Common myeloid progenitor, CD34-positive (primary cell): ENCODE measurements at regions not wholly inside any gene's neighbourhood (a gene's known extent, or its start where the extent isn't known, plus 50 kb on each side); places are given as distances from the start of the nearest gene placed in this dataset.

Experiments
- CTCF ChIA-PET: fragments of 350-600 bp; sonication (Branson Sonifier 250); formaldehyde crosslinking; loops from one replicate; lab custom pipeline; 2021; ENCODE audit warnings: antibody characterized with exemption; lab: Charles Lee
- POLR2A ChIA-PET: fragments of 350-600 bp; sonication (Branson Sonifier 250); formaldehyde crosslinking; loops from one replicate; lab custom pipeline; 2021; ENCODE audit warnings: antibody characterized with exemption; lab: Charles Lee
- DNase-seq, 3 donors: peaks; one replicate each; pipeline versions ENCODE4 v3.0.0 to v3.0.0-alpha.2; 2013
- H3K27ac ChIP-seq, 2 experiments: 1 replicate in 1 of 2; 2 replicates in 1 of 2; pipeline ENCODE4 v1.7.0; 2013; ENCODE audit warnings: inconsistent platforms in 2 of 2, low read length in 2 of 2, mild to moderate bottlenecking in 2 of 2, low read depth in 1 of 2, moderate library complexity in 1 of 2; ENCODE audit not compliant: severe bottlenecking in 2 of 2, insufficient read depth in 1 of 2, poor library complexity in 1 of 2
- H3K27me3 ChIP-seq, 5 experiments: replicated peaks in 2 of 5; 1 replicate in 3 of 5; 2 replicates in 2 of 5; pipeline versions ENCODE4 v1.6.1 to v1.7.0; 2013; ENCODE audit warnings: low read length in 4 of 5, mild to moderate bottlenecking in 2 of 5, moderate library complexity in 2 of 5, inconsistent platforms in 1 of 5; ENCODE audit not compliant: insufficient read depth in 5 of 5, control insufficient read depth in 4 of 5
- H3K36me3 ChIP-seq, 4 experiments: 1 replicate in 2 of 4; 2 replicates in 2 of 4; pipeline versions ENCODE4 v1.6.1 to v1.7.0; 2013; ENCODE audit warnings: low read length in 3 of 4, control low read depth in 1 of 4, mild to moderate bottlenecking in 1 of 4; ENCODE audit not compliant: control insufficient read depth in 4 of 4, insufficient read depth in 4 of 4
- H3K4me1 ChIP-seq, 4 experiments: 1 replicate in 3 of 4; 2 replicates in 1 of 4; pipeline versions ENCODE4 v1.6.1 to v1.7.1; 2013; ENCODE audit warnings: low read length in 3 of 4, mild to moderate bottlenecking in 3 of 4, control low read depth in 1 of 4, inconsistent platforms in 1 of 4, moderate library complexity in 1 of 4; ENCODE audit not compliant: control insufficient read depth in 4 of 4, insufficient read depth in 4 of 4; ENCODE audit errors: control extremely low read depth in 1 of 4
- H3K4me3 ChIP-seq, 7 experiments: 1 replicate in 4 of 7; 2 replicates in 3 of 7; pipeline versions ENCODE4 v1.5.1 to v1.7.0; 2013; ENCODE audit warnings: mild to moderate bottlenecking in 7 of 7, low read length in 6 of 7, moderate library complexity in 6 of 7, inconsistent platforms in 2 of 7, low read depth in 2 of 7, control low read depth in 1 of 7; ENCODE audit not compliant: insufficient read depth in 4 of 7, control insufficient read depth in 1 of 7; ENCODE audit errors: extremely low read depth in 1 of 7
- H3K9me3 ChIP-seq, 5 experiments: 1 replicate in 4 of 5; 2 replicates in 1 of 5; pipeline versions ENCODE4 v1.6.1 to v1.7.1; 2013; ENCODE audit warnings: low read length in 4 of 5, mild to moderate bottlenecking in 2 of 5, inconsistent platforms in 1 of 5, low read depth in 1 of 5, moderate library complexity in 1 of 5; ENCODE audit not compliant: control insufficient read depth in 4 of 5, insufficient read depth in 2 of 5; ENCODE audit errors: control extremely low read depth in 1 of 5
- WGBS: methylation state at CpG from one replicate; pipeline ENCODE4 v1.1.5; 2013; ENCODE audit not compliant: insufficient coverage; 5-methylcytosine and 5-hydroxymethylcytosine counted together

GRCh38 chr1:188382851-188383250 lies 1554.1 kb downstream of the PLA2G4A start:
- CTCF ChIA-PET: interaction anchor here (1.0 kb wide), 1 partner anchor 50 kb away, joined by 3 read pairs; no protein-coding TSS in a partner anchor
- POLR2A ChIA-PET: no interaction called here
- 100% methylated on average over 2 of the region's 2 CpGs for WGBS

DNA sequence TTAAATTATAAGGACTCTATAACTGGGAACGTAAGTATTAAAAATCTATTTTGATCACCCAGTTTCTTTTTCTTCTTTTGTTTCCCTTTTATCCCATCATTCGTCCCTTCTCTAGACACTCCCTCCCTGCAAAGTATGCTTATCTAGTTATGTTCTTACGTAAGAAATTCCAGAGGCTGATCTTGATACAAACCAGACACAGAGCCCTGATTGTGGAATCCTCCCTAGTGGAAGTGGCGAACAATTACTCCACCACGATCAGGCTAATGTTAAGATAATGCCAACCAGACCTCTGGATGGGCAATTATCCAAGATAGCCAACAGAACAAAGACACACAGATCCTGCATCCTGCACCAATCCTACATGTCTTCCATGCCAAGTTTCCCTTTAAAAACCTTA lies 1557.4 kb downstream of the PLA2G4A start:
- POLR2A ChIA-PET: no interaction called here
- Histone ChIP-seq H3K27me3 (no peaks in the 10 kb centered on the region), H3K27ac (no peak overlapping the region), H3K36me3 (no peaks in the 10 kb centered on the region), H3K4me3 (no peak overlapping the region), H3K4me1 (no peaks in the 10 kb centered on the region), H3K9me3 (no peaks in the 10 kb centered on the region)
- WGBS: 100% methylated on average over 2 of the region's 5 CpGs
- CTCF ChIA-PET: no interaction called here
- DNase-seq: no peak

More at GRCh38 chr1:188382851-188383250, 1554.1 kb downstream of the PLA2G4A start:
- H3K27ac ChIP-seq: no peak overlapping the region
- peaks cover 0 to 1% (median 0%) of the 10 kb centered on the region in 5 experiments for H3K9me3 ChIP-seq
- H3K4me1 ChIP-seq: no peaks in the 10 kb centered on the region
- no peaks in the 10 kb centered on the region for H3K36me3 ChIP-seq
- H3K4me3 ChIP-seq: no peak overlapping the region
- no peaks in the 10 kb centered on the region for H3K27me3 ChIP-seq
- no peak for DNase-seq

GRCh38 chr1:188386666-188387065 lies 1557.9 kb downstream of the PLA2G4A start:
- Histone ChIP-seq H3K27ac (no peak overlapping the region), H3K27me3 (no peaks in the 10 kb centered on the region), H3K9me3 (no peaks in the 10 kb centered on the region), H3K4me3 (no peak overlapping the region), H3K36me3 (no peaks in the 10 kb centered on the region), H3K4me1 (no peaks in the 10 kb centered on the region)
- ChIA-PET CTCF (no interaction called here), POLR2A (no interaction called here)
- DNase-seq: no peak
- 80% methylated on average over 1 of the region's 3 CpGs for WGBS

- H3K36me3 ChIP-seq: no peaks in the 10 kb centered on the region
- ChIA-PET CTCF (no interaction called here), POLR2A (no interaction called here)
- no peak overlapping the region for H3K27ac ChIP-seq
- no peak overlapping the region for H3K4me3 ChIP-seq
- DNase-seq: no peak
- H3K9me3 ChIP-seq: peaks cover 0 to 1% (median 0%) of the 10 kb centered on the region in 5 experiments
- H3K4me1 ChIP-seq: peaks cover 0 to 4% (median 0%) of the 10 kb centered on the region in 4 experiments
- WGBS: no CpG with 5 or more reads among the region's 1 CpG
- H3K27me3 ChIP-seq: no peaks in the 10 kb centered on the region
Measured at GRCh38 chr1:188394677-188395076, 1565.9 kb downstream of the PLA2G4A start.

GRCh38 chr1:188397521-188397920 lies 1568.8 kb downstream of the PLA2G4A start:
- Histone ChIP-seq H3K4me3 (no peak overlapping the region), H3K9me3 (peaks cover 0 to 10% (median 0%) of the 10 kb centered on the region in 5 experiments), H3K27ac (no peak overlapping the region), H3K36me3 (no peaks in the 10 kb centered on the region), H3K27me3 (no peaks in the 10 kb centered on the region), H3K4me1 (peaks cover 0 to 4% (median 0%) of the 10 kb centered on the region in 4 experiments)
- ChIA-PET POLR2A (no interaction called here), CTCF (interaction anchor here (0.9 kb wide), 1 partner anchor 9 kb away, joined by 3 read pairs; no protein-coding TSS in a partner anchor)
- peak in 2 of 3 donors; percentile 26 to 62 for DNase-seq
- WGBS: 67% methylated on average over 1 of the region's 2 CpGs

- Histone ChIP-seq H3K27ac (no peak overlapping the region), H3K27me3 (no peaks in the 10 kb centered on the region), H3K4me1 (no peaks in the 10 kb centered on the region), H3K4me3 (no peak overlapping the region), H3K9me3 (peaks cover 0 to 10% (median 0%) of the 10 kb centered on the region in 5 experiments), H3K36me3 (no peaks in the 10 kb centered on the region)
- WGBS: no CpG with 5 or more reads among the region's 3 CpGs
- DNase-seq: peak; percentile 46 to 89 (median 70)
- ChIA-PET CTCF (no interaction called here), POLR2A (no interaction called here)
Measured at GRCh38 chr1:188402986-188403385, 1574.2 kb downstream of the PLA2G4A start.

DNA sequence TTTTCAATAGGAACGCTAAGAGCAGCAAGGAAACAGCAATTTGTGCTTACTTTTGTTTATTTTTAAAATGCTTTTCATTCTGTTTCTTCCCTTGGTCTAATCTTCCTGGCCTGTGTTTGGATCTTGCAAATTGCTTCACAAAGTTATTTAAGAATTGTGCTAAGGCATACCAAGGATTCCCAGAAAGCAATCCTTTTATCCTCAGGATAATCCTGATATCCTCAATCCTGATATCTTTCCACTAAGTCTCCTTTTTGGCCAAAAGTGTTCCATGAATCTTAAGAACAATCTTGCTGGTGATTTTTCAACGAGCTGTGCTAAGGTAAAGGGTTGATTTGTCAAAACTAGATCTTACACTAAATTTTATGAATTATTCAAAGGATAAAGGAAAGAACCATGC lies 1577.9 kb downstream of the PLA2G4A start:
- CTCF ChIA-PET: no interaction called here
- no peak overlapping the region for H3K27ac ChIP-seq
- no peak for DNase-seq
- POLR2A ChIA-PET: no interaction called here
- no CpG with 5 or more reads among the region's 2 CpGs for WGBS
- no peaks in the 10 kb centered on the region for H3K4me1 ChIP-seq
- peaks cover 0 to 1% (median 0%) of the 10 kb centered on the region in 5 experiments for H3K9me3 ChIP-seq
- no peak overlapping the region for H3K4me3 ChIP-seq
- no peaks in the 10 kb centered on the region for H3K27me3 ChIP-seq
- H3K36me3 ChIP-seq: no peaks in the 10 kb centered on the region
